Activated CD8-positive, alpha-beta T cell treated with anti-CD3 and anti-CD28 coated beads for 36 hours (primary cell): ENCODE measurements at regions not wholly inside any gene's neighbourhood (a gene's known extent, or its start where the extent isn't known, plus 50 kb on each side); places are given as distances from the start of the nearest gene placed in this dataset.

Experiments
- ATAC-seq: fragments of 200-7000 bp; cut with Tn5 transposase; one replicate; pipeline ENCODE4 v1.10.0; 2021; ENCODE audit warnings: mild to moderate bottlenecking, moderate library complexity
- CTCF ChIA-PET: fragments of 350-600 bp; sonication (Branson Sonifier 250); formaldehyde crosslinking; loops from one replicate; lab custom pipeline; 2021; ENCODE audit warnings: antibody characterized with exemption; lab: Charles Lee
- POLR2A ChIA-PET: fragments of 350-600 bp; sonication (Branson Sonifier 250); formaldehyde crosslinking; loops from one replicate; lab custom pipeline; 2021; ENCODE audit warnings: antibody characterized with exemption; lab: Charles Lee
- DNase-seq: peaks from one replicate; pipeline ENCODE4 v3.0.0-alpha.2; 2020
- H3K27ac Mint-ChIP-seq: one replicate; pipeline ENCODE4 v1.8.0; 2021; ENCODE audit warnings: mild to moderate bottlenecking, mixed read lengths
- H3K27me3 Mint-ChIP-seq: one replicate; pipeline ENCODE4 v1.8.0; 2021; ENCODE audit warnings: mixed read lengths
- H3K36me3 Mint-ChIP-seq: one replicate; pipeline ENCODE4 v1.8.0; 2021; ENCODE audit warnings: low read depth, mixed read lengths
- H3K4me1 Mint-ChIP-seq: one replicate; pipeline ENCODE4 v1.8.0; 2021; ENCODE audit warnings: low read depth, mixed read lengths
- H3K4me3 Mint-ChIP-seq: one replicate; pipeline ENCODE4 v1.8.0; 2021; ENCODE audit warnings: mild to moderate bottlenecking, moderate library complexity, mixed read lengths
- H3K9me3 Mint-ChIP-seq: one replicate; pipeline ENCODE4 v1.8.0; 2021; ENCODE audit warnings: mixed read lengths
- CTCF ChIP-seq: fragments of 200-600 bp; IDR thresholded peaks from one replicate; pipeline ENCODE4 v1.8.0; 2022; ENCODE audit warnings: antibody characterized with exemption, mild to moderate bottlenecking
- intact Hi-C: fragments of 100-400 bp; cut with micrococcal nuclease; formaldehyde crosslinking; loops from one replicate; pipeline ENCODE4 v1.10.0; 2022

- ATAC-seq (no peak), DNase-seq (no peak)
- ChIA-PET CTCF (no interaction called here), POLR2A (no interaction called here)
- Mint-ChIP-seq H3K4me1 (no peaks in the 10 kb centered on the region), H3K9me3 (peaks cover 4% of the 10 kb centered on the region), H3K27me3 (no peaks in the 10 kb centered on the region), H3K27ac (no peak overlapping the region), H3K36me3 (no peaks in the 10 kb centered on the region), H3K4me3 (no peak overlapping the region)
- intact Hi-C loops = no loop called here
- no peak for TF ChIP-seq CTCF
Measured at GRCh38 chr2:184268900-184269477, 329.3 kb upstream of the ZNF804A start.

GRCh38 chr2:184270660-184271059 lies 327.7 kb upstream of the ZNF804A start:
- intact Hi-C loops = no loop called here
- Mint-ChIP-seq H3K36me3 (no peaks in the 10 kb centered on the region), H3K4me3 (no peak overlapping the region)

GRCh38 chr2:184272056-184272455 lies 326.3 kb upstream of the ZNF804A start:
- no peak overlapping the region for H3K4me3 Mint-ChIP-seq

More at GRCh38 chr2:184270660-184271059, 327.7 kb upstream of the ZNF804A start:
- Mint-ChIP-seq H3K27me3 (no peaks in the 10 kb centered on the region), H3K27ac (no peak overlapping the region), H3K9me3 (peaks cover 2% of the 10 kb centered on the region), H3K4me1 (no peaks in the 10 kb centered on the region)
- ATAC-seq (no peak), DNase-seq (no peak)
- no peak for TF ChIP-seq CTCF
- ChIA-PET CTCF (no interaction called here), POLR2A (no interaction called here)

GRCh38 chr2:184294831-184295230 lies 303.5 kb upstream of the ZNF804A start:
- Mint-ChIP-seq H3K9me3 (no peaks in the 10 kb centered on the region), H3K27me3 (no peaks in the 10 kb centered on the region), H3K36me3 (no peaks in the 10 kb centered on the region), H3K4me3 (no peak overlapping the region), H3K27ac (no peak overlapping the region), H3K4me1 (no peaks in the 10 kb centered on the region)
- TF ChIP-seq CTCF = no peak
- intact Hi-C loops = no loop called here
- no peak for ATAC-seq
- ChIA-PET CTCF (no interaction called here), POLR2A (no interaction called here)
- no peak for DNase-seq

More at GRCh38 chr2:184272056-184272455, 326.3 kb upstream of the ZNF804A start:
- intact Hi-C loops = no loop called here
- no peak for ATAC-seq
- H3K27ac Mint-ChIP-seq = no peak overlapping the region
- no peak for DNase-seq
- ChIA-PET POLR2A (no interaction called here), CTCF (no interaction called here)
- no peak for TF ChIP-seq CTCF
- H3K36me3 Mint-ChIP-seq = no peaks in the 10 kb centered on the region
- peaks cover 2% of the 10 kb centered on the region for H3K9me3 Mint-ChIP-seq
- no peaks in the 10 kb centered on the region for H3K4me1 Mint-ChIP-seq
- H3K27me3 Mint-ChIP-seq = no peaks in the 10 kb centered on the region

GRCh38 chr2:184297085-184297484 lies 301.2 kb upstream of the ZNF804A start:
- no peak overlapping the region for H3K4me3 Mint-ChIP-seq
- H3K27ac Mint-ChIP-seq = no peak overlapping the region
- CTCF ChIA-PET = no interaction called here
- no peaks in the 10 kb centered on the region for H3K36me3 Mint-ChIP-seq
- DNase-seq (no peak), ATAC-seq (no peak)
- H3K27me3 Mint-ChIP-seq = no peaks in the 10 kb centered on the region
- POLR2A ChIA-PET = no interaction called here
- no peaks in the 10 kb centered on the region for H3K4me1 Mint-ChIP-seq
- no peaks in the 10 kb centered on the region for H3K9me3 Mint-ChIP-seq
- no peak for TF ChIP-seq CTCF
- intact Hi-C loops = no loop called here
